Head of caudate nucleus (tissue), 42 donors: ENCODE measurements at regions not wholly inside any gene's neighbourhood (a gene's known extent, or its start where the extent isn't known, plus 50 kb on each side); places are given as distances from the start of the nearest gene placed in this dataset.

Experiments used
- DNase-seq, 42 donors: peaks; one replicate each; pipeline versions ENCODE4 v3.0.0 to v3.0.0-alpha.2; 2020 to 2021; ENCODE audit warnings: mixed read lengths in 7 of 42
- intact Hi-C: fragments of 100-400 bp; cut with DNase I; formaldehyde crosslinking; loops from one replicate; pipeline ENCODE4 v1.15.0; 2022

GRCh38 chr12:60992087-60992486 is 1268.1 kb upstream of the USP15 start:
- DNase-seq: no peak
- intact Hi-C loops: no loop called here

- intact Hi-C loops: no loop called here
- no peak for DNase-seq
Measured at GRCh38 chr12:60995256-60995825, 1264.9 kb upstream of the USP15 start.

GRCh38 chr12:60997869-60998378 is 1262.3 kb upstream of the USP15 start:
- DNase-seq: no peak
- intact Hi-C loops: no loop called here

- intact Hi-C loops: no loop called here
- DNase-seq: no peak
Measured at GRCh38 chr12:61009192-61009591, 1251.0 kb upstream of the USP15 start.

GRCh38 chr12:61011767-61012423 is 1248.3 kb upstream of the USP15 start:
- intact Hi-C loops: no loop called here
- no peak for DNase-seq

GRCh38 chr12:61018571-61018970 is 1241.6 kb upstream of the USP15 start:
- intact Hi-C loops: no loop called here
- no peak for DNase-seq

- DNase-seq: no peak
- intact Hi-C loops: no loop called here
Measured at GRCh38 chr12:61023231-61023630, 1237.0 kb upstream of the USP15 start.

GRCh38 chr12:61029516-61029915 is 1230.7 kb upstream of the USP15 start:
- intact Hi-C loops: no loop called here
- no peak for DNase-seq

GRCh38 chr12:61037792-61038191 is 1222.4 kb upstream of the USP15 start:
- intact Hi-C loops: no loop called here
- peak in 7 of 42 donors; percentile 3 to 41 (median 10) for DNase-seq

- intact Hi-C loops: no loop called here
- DNase-seq: no peak
Measured at GRCh38 chr12:61043838-61044237, 1216.4 kb upstream of the USP15 start.

- intact Hi-C loops: no loop called here
- DNase-seq: no peak
Measured at GRCh38 chr12:61044766-61045165, 1215.4 kb upstream of the USP15 start.

GRCh38 chr12:61070640-61071414 is 1189.4 kb upstream of the USP15 start:
- no peak for DNase-seq
- intact Hi-C loops: no loop called here

GRCh38 chr12:61072717-61073116 is 1187.5 kb upstream of the USP15 start:
- no peak for DNase-seq
- intact Hi-C loops: no loop called here

GRCh38 chr12:61095111-61095510 is 1165.1 kb upstream of the USP15 start:
- intact Hi-C loops: no loop called here
- DNase-seq: no peak

- intact Hi-C loops: no loop called here
Measured at GRCh38 chr12:61098031-61098580, 1162.1 kb upstream of the USP15 start.

GRCh38 chr12:61107118-61107517 is 1153.1 kb upstream of the USP15 start:
- intact Hi-C loops: no loop called here
- no peak for DNase-seq

More at GRCh38 chr12:61098031-61098580, 1162.1 kb upstream of the USP15 start:
- no peak for DNase-seq

GRCh38 chr12:61111218-61111617 is 1149.0 kb upstream of the USP15 start:
- no peak for DNase-seq
- intact Hi-C loops: no loop called here

- intact Hi-C loops: no loop called here
- DNase-seq: peak in 1 of 42 donors; percentile 38
Measured at GRCh38 chr12:61137677-61138414, 1122.4 kb upstream of the USP15 start.

GRCh38 chr12:61138415-61138759 is 1121.8 kb upstream of the USP15 start:
- DNase-seq: peak in 1 of 42 donors; percentile 3

More at GRCh38 chr12:61138415-61138759, 1121.8 kb upstream of the USP15 start:
- intact Hi-C loops: no loop called here
